GM12892 (cell line): ENCODE measurements at regions not wholly inside any gene's neighbourhood (a gene's known extent, or its start where the extent isn't known, plus 50 kb on each side); places are given as distances from the start of the nearest gene placed in this dataset.

ENCODE experiments used
- POLR2A ChIP-seq: IDR thresholded peaks from 2 replicates; pipeline ENCODE4 v1.6.1; 2011; ENCODE audit warnings: low read depth, low read length, control low read depth
- POLR2AphosphoS5 ChIP-seq: IDR thresholded peaks from 2 replicates; pipeline ENCODE4 v1.6.1; 2011; ENCODE audit warnings: low read depth, low read length, control low read depth
- TAF1 ChIP-seq: IDR thresholded peaks from 2 replicates; pipeline ENCODE4 v1.6.1; 2011; ENCODE audit warnings: low read depth, mild to moderate bottlenecking, control low read depth, low read length, borderline replicate concordance

DNA sequence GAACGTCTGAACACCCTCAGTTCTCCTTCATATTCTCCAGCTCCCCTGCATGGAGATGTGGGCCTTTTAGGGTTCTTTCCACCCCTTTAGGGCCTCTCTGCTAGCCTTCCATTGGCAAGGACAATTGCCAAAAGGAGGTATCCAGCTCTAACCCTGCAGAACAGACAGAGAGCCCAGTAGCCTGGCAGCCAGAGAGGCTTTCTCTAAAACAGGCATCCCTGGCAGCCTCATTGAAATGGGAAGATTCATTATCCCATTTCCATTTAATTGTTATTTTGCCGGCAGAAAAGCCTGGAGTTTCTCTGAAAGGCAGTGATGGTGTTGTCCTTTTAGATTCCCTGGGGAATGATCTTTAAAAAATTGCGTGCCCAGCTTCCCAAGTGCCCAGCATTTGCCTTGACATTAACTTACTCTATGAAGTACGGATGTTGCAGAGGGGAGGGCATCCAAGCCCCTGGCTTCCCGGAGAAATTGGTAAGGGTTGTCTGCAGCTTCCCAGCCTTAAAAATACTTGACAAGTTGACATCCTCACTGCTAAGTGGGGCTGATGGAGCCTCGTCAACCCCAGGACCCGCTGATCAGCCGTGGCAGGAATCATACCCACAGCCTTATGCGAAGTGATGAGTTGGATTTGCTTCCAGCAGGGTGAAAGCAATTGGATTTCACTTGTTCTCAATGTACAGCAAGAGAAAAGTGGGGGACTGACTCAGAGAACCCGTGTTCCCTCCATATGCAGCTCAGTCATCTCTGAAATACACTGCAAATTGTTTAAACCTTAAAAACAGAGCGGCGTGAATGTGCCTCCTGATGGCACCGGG lies 244.1 kb downstream of the CRLF2 start:
- TF ChIP-seq POLR2A (no peak), TAF1 (no peak), POLR2AphosphoS5 (no peak)
